HEK293T (cell line): ENCODE measurements at regions not wholly inside any gene's neighbourhood (a gene's known extent, or its start where the extent isn't known, plus 50 kb on each side); places are given as distances from the start of the nearest gene placed in this dataset.

Source experiments
- FOXK2 ChIP-seq: fragments of 450-650 bp; IDR thresholded peaks from 2 replicates; pipeline ENCODE4 v1.6.1; 2016; ENCODE audit warnings: mild to moderate bottlenecking
- FOXM1 ChIP-seq: fragments of 450-650 bp; IDR thresholded peaks from 2 replicates; pipeline ENCODE4 v1.6.1; 2017; ENCODE audit warnings: mild to moderate bottlenecking, borderline replicate concordance
- SP1 ChIP-seq: fragments of 450-650 bp; IDR thresholded peaks from 2 replicates; pipeline ENCODE4 v1.6.1; 2017
- TARDBP ChIP-seq: fragments of 450-650 bp; IDR thresholded peaks from 2 replicates; pipeline ENCODE4 v1.6.1; 2016
- ZNF384 ChIP-seq: fragments of 450-650 bp; IDR thresholded peaks from 2 replicates; pipeline ENCODE4 v1.6.1; 2016

DNA sequence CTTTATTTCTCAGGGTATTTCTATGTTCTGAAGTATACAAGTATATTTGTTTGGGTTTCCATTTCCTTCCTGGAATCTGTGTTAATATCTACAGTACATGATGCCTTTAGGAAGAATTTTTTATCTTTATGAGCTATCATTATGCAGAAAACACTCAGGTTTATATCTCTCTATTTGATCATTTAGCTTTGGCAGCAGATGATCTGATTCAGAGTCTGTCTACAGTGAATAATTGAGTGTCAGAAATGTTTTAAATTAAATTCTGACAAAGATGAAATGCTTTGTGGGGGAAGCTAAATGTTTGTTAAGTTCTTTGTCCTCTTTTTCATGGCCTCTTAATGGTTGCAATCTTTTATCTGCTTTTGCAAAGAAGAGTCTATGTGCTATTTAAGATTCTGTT lies 2141.0 kb upstream of the ACO1 start:
- TF ChIP-seq SP1 (no peak), FOXK2 (no peak), ZNF384 (no peak), TARDBP (no peak), FOXM1 (no peak)
